Ascending aorta (tissue), 2 donors: ENCODE measurements at regions not wholly inside any gene's neighbourhood (a gene's known extent, or its start where the extent isn't known, plus 50 kb on each side); places are given as distances from the start of the nearest gene placed in this dataset.
A peak's percentile ranks its signal among the peaks of the same experiment; 100 is the strongest.

Source experiments
- DNase-seq, 2 donors: peaks; one replicate each; pipeline ENCODE4 v3.0.0-alpha.2; 2019; ENCODE audit warnings: low spot score in 2 of 2
- H3K27ac ChIP-seq, 2 donors: fragments of 200-600 bp; sonication (generic); one replicate each; pipeline ENCODE4 v1.5.1; 2016 to 2017; ENCODE audit warnings: mild to moderate bottlenecking in 1 of 2
- H3K27me3 ChIP-seq: fragments of 200-600 bp; sonication (generic); one replicate; pipeline ENCODE4 v1.5.1; 2017
- H3K36me3 ChIP-seq, 2 donors: fragments of 200-600 bp; sonication (generic); one replicate each; pipeline ENCODE4 v1.5.1; 2016
- H3K4me1 ChIP-seq, 2 donors: fragments of 200-600 bp; sonication (generic); one replicate each; pipeline ENCODE4 v1.5.1; 2016 to 2017; ENCODE audit warnings: mild to moderate bottlenecking in 1 of 2
- H3K4me3 ChIP-seq, 2 donors: fragments of 200-600 bp; sonication (generic); one replicate each; pipeline ENCODE4 v1.5.1; 2016 to 2017; ENCODE audit warnings: mild to moderate bottlenecking in 1 of 2
- H3K9me3 ChIP-seq, 2 donors: fragments of 200-600 bp; sonication (generic); one replicate each; pipeline ENCODE4 v1.5.1; 2016
- intact Hi-C: fragments of 100-400 bp; cut with DNase I; formaldehyde crosslinking; loops from one replicate; pipeline ENCODE4 v1.15.1; 2023
- TF ChIP-seq, protein P1 (sequence below), 3 experiments: fragments of 200-600 bp in 2 of 3; fragments of 450-650 bp in 1 of 3; sonication (generic) in 2 of 3; IDR thresholded peaks; one replicate each; pipeline ENCODE4 v1.5.1; 2016 to 2019; ENCODE audit warnings: antibody characterized with exemption in 3 of 3, mild to moderate bottlenecking in 1 of 3, moderate library complexity in 1 of 3

DNA sequence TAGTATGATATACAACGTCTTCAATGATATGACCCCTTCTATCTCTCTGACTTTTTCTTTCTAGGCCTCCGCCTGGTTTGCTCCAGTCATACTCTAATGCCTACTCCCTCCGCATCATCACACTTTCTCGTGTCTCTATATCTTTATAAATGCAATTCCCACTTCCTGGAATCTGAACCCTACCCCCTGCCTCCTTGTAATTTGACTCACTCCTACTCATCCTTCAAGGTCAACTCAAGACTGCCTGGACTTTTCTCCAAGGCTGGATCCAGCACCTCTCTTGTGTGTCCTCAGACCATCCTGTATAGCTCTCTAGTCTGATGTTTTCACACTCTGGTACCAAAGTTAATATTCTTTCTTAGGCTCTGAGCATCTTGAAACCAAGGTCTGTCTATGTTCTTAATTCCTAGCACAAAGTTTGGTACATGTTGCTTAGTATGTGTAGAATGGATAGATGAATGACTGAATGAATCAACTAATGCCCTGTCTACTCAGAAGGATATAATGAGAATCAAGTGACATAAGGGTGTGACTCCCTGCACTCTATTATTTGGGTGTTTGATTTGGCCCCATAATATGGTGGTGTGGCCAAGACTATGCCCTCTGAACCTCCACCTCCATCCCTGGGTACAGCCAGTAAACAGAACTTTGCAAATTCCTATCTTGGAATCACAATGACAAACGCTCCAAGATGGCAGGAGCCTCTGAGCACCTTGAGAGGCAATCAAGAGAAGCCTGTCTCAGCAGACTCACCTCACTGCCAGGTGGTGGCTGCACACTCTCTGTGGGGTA is 74.3 kb upstream of the SERP2 start:
- TF ChIP-seq, protein P1, sequence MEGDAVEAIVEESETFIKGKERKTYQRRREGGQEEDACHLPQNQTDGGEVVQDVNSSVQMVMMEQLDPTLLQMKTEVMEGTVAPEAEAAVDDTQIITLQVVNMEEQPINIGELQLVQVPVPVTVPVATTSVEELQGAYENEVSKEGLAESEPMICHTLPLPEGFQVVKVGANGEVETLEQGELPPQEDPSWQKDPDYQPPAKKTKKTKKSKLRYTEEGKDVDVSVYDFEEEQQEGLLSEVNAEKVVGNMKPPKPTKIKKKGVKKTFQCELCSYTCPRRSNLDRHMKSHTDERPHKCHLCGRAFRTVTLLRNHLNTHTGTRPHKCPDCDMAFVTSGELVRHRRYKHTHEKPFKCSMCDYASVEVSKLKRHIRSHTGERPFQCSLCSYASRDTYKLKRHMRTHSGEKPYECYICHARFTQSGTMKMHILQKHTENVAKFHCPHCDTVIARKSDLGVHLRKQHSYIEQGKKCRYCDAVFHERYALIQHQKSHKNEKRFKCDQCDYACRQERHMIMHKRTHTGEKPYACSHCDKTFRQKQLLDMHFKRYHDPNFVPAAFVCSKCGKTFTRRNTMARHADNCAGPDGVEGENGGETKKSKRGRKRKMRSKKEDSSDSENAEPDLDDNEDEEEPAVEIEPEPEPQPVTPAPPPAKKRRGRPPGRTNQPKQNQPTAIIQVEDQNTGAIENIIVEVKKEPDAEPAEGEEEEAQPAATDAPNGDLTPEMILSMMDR (IDR thresholded peaks at IDR 0.05): no peak
- Histone ChIP-seq H3K9me3 (no peaks in the 10 kb centered on the region), H3K4me3 (no peak overlapping the region), H3K36me3 (no peaks in the 10 kb centered on the region), H3K4me1 (peaks cover 28 to 47% of the 10 kb centered on the region in 2 donors), H3K27me3 (no peaks in the 10 kb centered on the region), H3K27ac (no peak overlapping the region)
- DNase-seq: no peak
- intact Hi-C loops: no loop called here

DNA sequence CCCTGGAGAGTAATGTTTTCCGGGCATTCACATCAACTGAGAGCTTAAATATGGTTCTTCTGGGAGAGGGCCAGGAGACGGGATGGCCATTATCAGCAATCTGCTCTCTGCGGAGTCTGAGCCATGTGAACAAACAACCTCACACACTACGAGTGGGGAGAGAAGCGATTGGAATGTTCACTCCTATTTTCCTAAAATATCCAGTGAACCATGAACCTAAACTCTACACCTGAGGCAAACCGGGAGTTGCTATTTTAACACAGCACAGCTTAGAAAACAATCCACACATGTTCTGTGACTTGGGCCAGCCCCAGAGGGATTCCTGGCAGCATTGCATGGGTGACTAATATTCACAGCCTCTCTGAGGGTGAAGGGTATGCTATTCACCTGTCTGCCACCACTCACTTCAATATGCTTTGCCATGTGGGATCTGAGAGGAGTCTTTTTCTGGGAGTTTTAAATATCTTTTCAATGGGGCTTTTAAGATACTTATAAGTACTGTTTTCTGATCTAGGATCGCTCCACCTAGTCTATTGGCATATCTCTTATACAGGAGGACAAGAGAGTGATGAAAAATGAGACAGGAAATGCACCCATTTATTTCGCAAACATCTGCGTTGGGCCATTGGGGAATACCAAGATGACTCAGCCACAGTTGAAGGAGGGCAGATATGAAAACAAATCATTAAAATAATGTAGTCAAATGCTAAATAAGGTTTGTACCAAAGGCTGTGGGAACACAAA is 72.6 kb upstream of the SERP2 start:
- TF ChIP-seq, protein P1 (IDR thresholded peaks at IDR 0.05): no peak
- intact Hi-C loops: loop anchor here (1.0 to 5.0 kb wide), 5 partner anchors 29 to 159 kb away; no protein-coding TSS in a partner anchor
- peak; percentile 53 to 85 for DNase-seq
- Histone ChIP-seq H3K27ac (peak overlapping the region; percentile 77 to 88), H3K4me1 (peaks cover 33 to 61% of the 10 kb centered on the region in 2 donors), H3K27me3 (no peaks in the 10 kb centered on the region), H3K4me3 (no peak overlapping the region), H3K36me3 (no peaks in the 10 kb centered on the region), H3K9me3 (no peaks in the 10 kb centered on the region)

DNA sequence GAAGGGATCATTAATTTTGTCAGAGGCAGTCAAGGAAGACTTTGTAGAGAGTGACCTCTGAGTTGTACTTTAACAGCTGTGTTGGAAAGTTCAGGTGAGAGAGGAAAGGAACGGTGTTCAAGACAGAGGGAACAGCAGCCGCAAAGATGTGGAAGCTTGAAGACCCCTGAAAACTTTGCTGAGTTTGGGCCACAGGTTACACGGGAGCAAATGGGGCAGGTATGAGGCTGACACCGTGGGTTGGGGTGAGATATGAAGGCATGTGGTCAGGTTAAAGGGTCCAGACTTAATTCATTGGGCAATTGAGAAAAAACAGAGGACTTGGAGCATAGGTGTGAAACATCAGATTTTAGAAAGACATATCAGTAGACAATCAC is 72.0 kb upstream of the SERP2 start:
- no peaks in the 10 kb centered on the region for H3K9me3 ChIP-seq
- TF ChIP-seq, protein P1 (IDR thresholded peaks at IDR 0.05): no peak
- no peaks in the 10 kb centered on the region for H3K27me3 ChIP-seq
- no peaks in the 10 kb centered on the region for H3K36me3 ChIP-seq
- peak overlapping the region; percentile 77 to 88 for H3K27ac ChIP-seq
- no peak for DNase-seq
- intact Hi-C loops: loop anchor here (1.0 to 5.0 kb wide), 5 partner anchors 29 to 159 kb away; no protein-coding TSS in a partner anchor
- H3K4me1 ChIP-seq: peaks cover 36 to 62% of the 10 kb centered on the region in 2 donors
- no peak overlapping the region for H3K4me3 ChIP-seq

DNA sequence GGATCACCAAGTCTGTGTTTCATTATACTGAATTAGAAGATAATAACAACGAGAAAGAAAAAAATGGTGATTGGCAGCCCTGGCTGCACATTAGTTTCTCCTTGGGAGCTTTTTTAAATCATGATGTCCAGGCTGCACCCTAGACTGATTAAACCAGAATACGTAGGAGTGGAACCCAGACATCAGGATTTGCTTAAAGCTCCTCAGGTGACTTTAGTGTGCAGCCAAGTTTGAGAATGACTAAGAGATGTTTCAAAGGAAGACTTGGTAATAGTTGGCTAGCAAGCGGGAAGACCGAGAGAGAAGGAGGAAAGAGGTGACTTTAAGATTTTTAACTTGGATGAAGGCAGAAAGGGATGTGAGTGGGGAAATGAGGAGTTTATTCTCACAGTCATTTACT is 71.4 kb upstream of the SERP2 start:
- no peaks in the 10 kb centered on the region for H3K36me3 ChIP-seq
- intact Hi-C loops: loop anchor here (5.0 kb wide), 3 partner anchors 80 to 160 kb away; no protein-coding TSS in a partner anchor
- TF ChIP-seq, protein P1 (IDR thresholded peaks at IDR 0.05): no peak
- DNase-seq: no peak
- H3K27ac ChIP-seq: peak overlapping the region; percentile 77 to 88
- H3K27me3 ChIP-seq: no peaks in the 10 kb centered on the region
- no peak overlapping the region for H3K4me3 ChIP-seq
- no peaks in the 10 kb centered on the region for H3K9me3 ChIP-seq
- peaks cover 39 to 61% of the 10 kb centered on the region in 2 donors for H3K4me1 ChIP-seq

DNA sequence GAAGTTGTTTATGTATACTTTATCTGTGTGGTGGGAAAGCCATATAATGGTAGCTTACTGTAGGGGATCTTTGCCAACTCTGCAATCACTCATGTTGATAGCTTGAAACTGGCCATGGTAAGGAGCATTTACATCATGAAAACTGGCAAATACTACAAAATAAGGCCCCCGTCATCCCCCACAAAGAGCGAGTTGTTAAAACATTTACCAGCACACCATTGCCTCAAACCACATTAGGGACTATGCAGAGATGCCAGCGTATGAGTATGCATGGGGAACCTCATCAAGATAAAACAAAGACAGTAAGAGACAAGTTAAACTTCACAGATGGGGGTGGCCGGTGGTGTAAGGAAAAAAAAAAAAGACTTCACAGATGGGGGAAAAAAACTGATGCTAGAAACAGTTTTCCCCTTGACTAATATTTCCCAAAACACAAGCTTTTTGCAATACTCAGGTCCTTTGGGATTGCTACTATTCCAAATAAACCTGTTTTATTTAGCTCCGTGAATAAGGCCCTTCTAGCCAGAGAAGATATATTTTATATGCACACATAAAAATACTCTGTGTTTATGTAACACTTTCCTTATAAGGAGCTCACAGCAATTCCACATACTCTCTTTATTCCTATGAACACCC is 70.6 kb upstream of the SERP2 start:
- no peaks in the 10 kb centered on the region for H3K9me3 ChIP-seq
- DNase-seq: peak in 1 of 2 donors; percentile 13
- TF ChIP-seq, protein P1 (IDR thresholded peaks at IDR 0.05): no peak
- H3K4me3 ChIP-seq: no peak overlapping the region
- no peaks in the 10 kb centered on the region for H3K36me3 ChIP-seq
- H3K27ac ChIP-seq: peak overlapping the region; percentile 77 to 88
- no peaks in the 10 kb centered on the region for H3K27me3 ChIP-seq
- intact Hi-C loops: loop anchor here (5.0 kb wide), 3 partner anchors 81 to 161 kb away; no protein-coding TSS in a partner anchor
- peaks cover 39 to 64% of the 10 kb centered on the region in 2 donors for H3K4me1 ChIP-seq
